CD14-positive monocyte (primary cell): ENCODE measurements at regions not wholly inside any gene's neighbourhood (a gene's known extent, or its start where the extent isn't known, plus 50 kb on each side); places are given as distances from the start of the nearest gene placed in this dataset.
"Not testable (repeated sequence)": the region's sequence is repeated elsewhere in the genome, so short reads cannot be mapped to it uniquely, and the experiment has no call there.

Experiments
- DNase-seq, 3 donors: peaks; one replicate each; pipeline ENCODE4 v3.0.0-alpha.2; 2011 to 2022
- H2AFZ ChIP-seq: 2 replicates; pipeline ENCODE4 v1.6.0; 2012; ENCODE audit warnings: mild to moderate bottlenecking, low read depth, low read length, inconsistent platforms; ENCODE audit not compliant: insufficient read depth, poor library complexity, severe bottlenecking
- H3K27ac ChIP-seq, 2 donors: 1 replicate in 1 of 2; 2 replicates in 1 of 2; pipeline ENCODE4 v1.5.1; 2012 to 2013; ENCODE audit warnings: low read length in 2 of 2, control low read depth in 1 of 2, inconsistent platforms in 1 of 2, low read depth in 1 of 2, mild to moderate bottlenecking in 1 of 2
- H3K27me3 ChIP-seq, 2 donors: one replicate each; pipeline versions ENCODE4 v1.6.0 to v1.6.1; 2011 to 2013; ENCODE audit warnings: low read length in 2 of 2; ENCODE audit not compliant: control insufficient read depth in 2 of 2, insufficient read depth in 2 of 2
- H3K36me3 ChIP-seq, 2 donors: replicated peaks in 1 of 2; 1 replicate in 1 of 2; 2 replicates in 1 of 2; pipeline versions ENCODE4 v1.5.1 to v1.6.1; 2012 to 2013; ENCODE audit warnings: low read length in 2 of 2, control low read depth in 1 of 2, inconsistent platforms in 1 of 2, mild to moderate bottlenecking in 1 of 2; ENCODE audit not compliant: insufficient read depth in 2 of 2, control insufficient read depth in 1 of 2
- H3K4me1 ChIP-seq, 2 donors: 1 replicate in 1 of 2; 2 replicates in 1 of 2; pipeline versions ENCODE4 v1.5.1 to v1.6.1; 2012 to 2013; ENCODE audit warnings: low read length in 2 of 2, control low read depth in 1 of 2, inconsistent platforms in 1 of 2, mild to moderate bottlenecking in 1 of 2, moderate library complexity in 1 of 2; ENCODE audit not compliant: insufficient read depth in 2 of 2, control insufficient read depth in 1 of 2
- H3K4me2 ChIP-seq: replicated peaks from 2 replicates; pipeline ENCODE3; 2012; ENCODE audit warnings: low read length, moderate library complexity, mild to moderate bottlenecking; ENCODE audit not compliant: poor library complexity, severe bottlenecking; ENCODE audit errors: extremely low read depth
- H3K4me3 ChIP-seq, 3 experiments: fragments of 200-600 bp in 1 of 3; sonication (generic) in 1 of 3; replicated peaks in 1 of 3; 1 replicate in 2 of 3; 2 replicates in 1 of 3; pipeline ENCODE4 v1.5.1; 2011 to 2013; ENCODE audit warnings: low read length in 3 of 3, mild to moderate bottlenecking in 3 of 3, control low read depth in 2 of 3, low read depth in 2 of 3, inconsistent platforms in 1 of 3, moderate library complexity in 1 of 3
- H3K79me2 ChIP-seq: 2 replicates; pipeline ENCODE4 v1.6.0; 2012; ENCODE audit warnings: mild to moderate bottlenecking, control low read depth, inconsistent platforms, low read length, moderate library complexity; ENCODE audit not compliant: insufficient read depth
- H3K9ac ChIP-seq: 2 replicates; pipeline ENCODE4 v1.6.0; 2017; ENCODE audit warnings: low read length, mild to moderate bottlenecking; ENCODE audit not compliant: insufficient read depth, poor library complexity, severe bottlenecking
- H3K9me3 ChIP-seq, 2 donors: replicated peaks in 1 of 2; 1 replicate in 1 of 2; 2 replicates in 1 of 2; pipeline versions ENCODE4 v1.5.1 to v1.6.1; 2012 to 2013; ENCODE audit warnings: low read length in 2 of 2, control low read depth in 1 of 2; ENCODE audit not compliant: control insufficient read depth in 1 of 2, insufficient read depth in 1 of 2
- H4K20me1 ChIP-seq: 2 replicates; pipeline ENCODE4 v1.6.0; 2012; ENCODE audit warnings: mild to moderate bottlenecking, low read length, control low read depth, moderate library complexity; ENCODE audit not compliant: insufficient read depth
- H3K27ac Mint-ChIP-seq, 7 donors: one replicate each; pipeline ENCODE4 v1.8.0; 2020; ENCODE audit warnings: mild to moderate bottlenecking in 7 of 7, mixed read lengths in 7 of 7, moderate library complexity in 6 of 7, inconsistent platforms in 2 of 7
- H3K27me3 Mint-ChIP-seq, 3 donors: one replicate each; pipeline ENCODE4 v1.8.0; 2021 to 2022; ENCODE audit warnings: low read depth in 3 of 3, mild to moderate bottlenecking in 3 of 3, mixed read lengths in 3 of 3, moderate library complexity in 3 of 3, inconsistent platforms in 1 of 3
- H3K36me3 Mint-ChIP-seq, 2 donors: one replicate each; pipeline ENCODE4 v1.8.0; 2020; ENCODE audit warnings: mixed read lengths in 2 of 2, inconsistent platforms in 1 of 2, mild to moderate bottlenecking in 1 of 2
- H3K4me1 Mint-ChIP-seq: one replicate; pipeline ENCODE4 v1.8.0; 2020; ENCODE audit warnings: mild to moderate bottlenecking, mixed read lengths
- H3K4me3 Mint-ChIP-seq, 2 donors: one replicate each; pipeline ENCODE4 v1.8.0; 2020; ENCODE audit warnings: mild to moderate bottlenecking in 2 of 2, mixed read lengths in 2 of 2, moderate library complexity in 1 of 2
- H3K9me3 Mint-ChIP-seq, 7 donors: one replicate each; pipeline ENCODE4 v1.8.0; 2020 to 2022; ENCODE audit warnings: mixed read lengths in 7 of 7, mild to moderate bottlenecking in 6 of 7, moderate library complexity in 6 of 7, inconsistent platforms in 2 of 7
- CTCF ChIP-seq: fragments of 200-600 bp; IDR thresholded peaks from one replicate; pipeline ENCODE4 v1.8.0; 2022; ENCODE audit warnings: antibody characterized with exemption, mild to moderate bottlenecking
- WGBS: methylation state at CpG from one replicate; pipeline ENCODE4 v1.1.5; 2013; ENCODE audit warnings: missing lambda C conversion rate; ENCODE audit not compliant: insufficient coverage; 5-methylcytosine and 5-hydroxymethylcytosine counted together
- intact Hi-C, 2 donors: fragments of 100-400 bp; cut with micrococcal nuclease; formaldehyde crosslinking; loops; one replicate each; pipeline versions ENCODE4 v1.15.0 to v1.15.1; 2023

- H3K4me3 Mint-ChIP-seq: no peak overlapping the region
- Histone ChIP-seq H2AFZ (no peak overlapping the region), H4K20me1 (no peaks in the 10 kb centered on the region), H3K27me3 (no peaks in the 10 kb centered on the region), H3K79me2 (no peaks in the 10 kb centered on the region), H3K4me1 (no peaks in the 10 kb centered on the region), H3K4me3 (no peak overlapping the region), H3K9ac (no peak overlapping the region), H3K4me2 (no peak overlapping the region), H3K36me3 (no peaks in the 10 kb centered on the region), H3K9me3 (no peaks in the 10 kb centered on the region), H3K27ac (no peak overlapping the region)
- H3K27me3 Mint-ChIP-seq: peaks cover 0 to 5% (median 1%) of the 10 kb centered on the region in 3 donors
- intact Hi-C loops: no loop called here
- H3K27ac Mint-ChIP-seq: no peak overlapping the region
- WGBS: 96% methylated on average over 5 of the region's 6 CpGs
- H3K9me3 Mint-ChIP-seq: peaks cover 0 to 4% (median 0%) of the 10 kb centered on the region in 7 donors
- TF ChIP-seq CTCF: no peak
- H3K4me1 Mint-ChIP-seq: no peaks in the 10 kb centered on the region
- H3K36me3 Mint-ChIP-seq: no peaks in the 10 kb centered on the region
- no peak for DNase-seq
Measured at GRCh38 chr14:51596488-51597117, 55.1 kb upstream of the FRMD6 start.

- H3K4me2 ChIP-seq: no peak overlapping the region
- H3K4me3 ChIP-seq: no peak overlapping the region
- intact Hi-C loops: no loop called here
- WGBS: 95% methylated on average over 5 of the region's 7 CpGs
- Mint-ChIP-seq H3K36me3 (no peaks in the 10 kb centered on the region), H3K27ac (no peak overlapping the region), H3K4me3 (no peak overlapping the region), H3K9me3 (peaks cover 0 to 4% (median 0%) of the 10 kb centered on the region in 7 donors), H3K27me3 (peaks cover 0 to 5% (median 4%) of the 10 kb centered on the region in 3 donors), H3K4me1 (no peaks in the 10 kb centered on the region)
- no peak overlapping the region for H3K27ac ChIP-seq
- H3K27me3 ChIP-seq: no peaks in the 10 kb centered on the region
- H4K20me1 ChIP-seq: no peaks in the 10 kb centered on the region
- H3K4me1 ChIP-seq: no peaks in the 10 kb centered on the region
- no peak overlapping the region for H3K9ac ChIP-seq
- H3K9me3 ChIP-seq: no peaks in the 10 kb centered on the region
- H3K79me2 ChIP-seq: no peaks in the 10 kb centered on the region
- DNase-seq: no peak
- no peak for TF ChIP-seq CTCF
- H3K36me3 ChIP-seq: no peaks in the 10 kb centered on the region
- no peak overlapping the region for H2AFZ ChIP-seq
Measured at GRCh38 chr14:51597261-51598001, 54.3 kb upstream of the FRMD6 start.

GRCh38 chr14:51598924-51599600 is 52.6 kb upstream of the FRMD6 start:
- H3K27ac ChIP-seq, H3K4me3 ChIP-seq, H3K4me1 Mint-ChIP-seq, H3K4me2 ChIP-seq, H4K20me1 ChIP-seq, H3K9ac ChIP-seq, H3K79me2 ChIP-seq, H3K27me3 ChIP-seq, H3K27ac Mint-ChIP-seq, DNase-seq, H3K36me3 ChIP-seq, H3K4me3 Mint-ChIP-seq, H2AFZ ChIP-seq, H3K9me3 Mint-ChIP-seq, intact Hi-C loops, H3K27me3 Mint-ChIP-seq, H3K9me3 ChIP-seq, H3K4me1 ChIP-seq, H3K36me3 Mint-ChIP-seq: not testable (repeated sequence)
- WGBS: no CpG with 5 or more reads among the region's 1 CpG
